DND-41 (cell line): ENCODE measurements at regions not wholly inside any gene's neighbourhood (a gene's known extent, or its start where the extent isn't known, plus 50 kb on each side); places are given as distances from the start of the nearest gene placed in this dataset.

Experiments
- ATAC-seq: fragments of 200-7000 bp; cut with Tn5 transposase; 3 replicates; pipeline ENCODE4 v1.9.1; 2021; ENCODE audit warnings: low read depth; ENCODE audit not compliant: insufficient read depth
- DNase-seq: peaks from one replicate; pipeline ENCODE4 v3.0.0-alpha.2; 2020
- H2AFZ ChIP-seq: 2 replicates; pipeline ENCODE4 v1.6.0; 2012; ENCODE audit warnings: low read depth, low read length
- H3K27ac ChIP-seq: 2 replicates; pipeline ENCODE4 v1.5.1; 2012; ENCODE audit warnings: low read length, inconsistent platforms
- H3K27me3 ChIP-seq: fragments of 200-600 bp; sonication (generic); 2 replicates; pipeline ENCODE4 v1.6.0; 2012; ENCODE audit warnings: low read length, mild to moderate bottlenecking, inconsistent platforms; ENCODE audit not compliant: insufficient read depth, poor library complexity
- H3K36me3 ChIP-seq: 2 replicates; pipeline ENCODE4 v1.5.1; 2012; ENCODE audit warnings: low read length, inconsistent platforms; ENCODE audit not compliant: insufficient read depth
- H3K4me1 ChIP-seq: 2 replicates; pipeline ENCODE4 v1.5.1; 2012; ENCODE audit warnings: mild to moderate bottlenecking, low read length; ENCODE audit not compliant: insufficient read depth
- H3K4me2 ChIP-seq: 2 replicates; pipeline ENCODE4 v1.6.0; 2012; ENCODE audit warnings: mild to moderate bottlenecking, moderate library complexity, low read length, inconsistent platforms; ENCODE audit not compliant: insufficient read depth
- H3K4me3 ChIP-seq, 2 experiments: fragments of 200-600 bp in 1 of 2; shearing (Covaris generic) in 1 of 2; 2 replicates each; pipeline ENCODE4 v1.5.1; 2012 to 2016; ENCODE audit warnings: inconsistent platforms in 2 of 2, low read length in 2 of 2, mild to moderate bottlenecking in 2 of 2, low read depth in 1 of 2, moderate library complexity in 1 of 2
- H3K79me2 ChIP-seq: 2 replicates; pipeline ENCODE4 v1.6.0; 2012; ENCODE audit warnings: low read length, inconsistent platforms; ENCODE audit not compliant: insufficient read depth
- H3K9ac ChIP-seq: 2 replicates; pipeline ENCODE4 v1.6.0; 2012; ENCODE audit warnings: low read depth, mild to moderate bottlenecking, inconsistent platforms, low read length, moderate library complexity
- H3K9me3 ChIP-seq: 2 replicates; pipeline ENCODE4 v1.5.1; 2012; ENCODE audit warnings: low read length, moderate library complexity, mild to moderate bottlenecking, inconsistent platforms; ENCODE audit not compliant: insufficient read depth, severe bottlenecking
- H4K20me1 ChIP-seq: 2 replicates; pipeline ENCODE4 v1.6.0; 2012; ENCODE audit warnings: low read length; ENCODE audit not compliant: insufficient read depth
- EZH2 ChIP-seq: IDR thresholded peaks from 3 replicates; pipeline ENCODE4 v1.6.1; 2012; ENCODE audit warnings: borderline replicate concordance, low read depth, mild to moderate bottlenecking, moderate library complexity, low read length, inconsistent platforms; ENCODE audit not compliant: severe bottlenecking
- TF ChIP-seq, protein P1 (sequence below): IDR thresholded peaks from 2 replicates; pipeline ENCODE4 v1.5.1; 2012; ENCODE audit warnings: borderline replicate concordance, low read length, moderate library complexity, mild to moderate bottlenecking; ENCODE audit not compliant: poor library complexity, severe bottlenecking; ENCODE audit errors: extremely low read depth

GRCh38 chr12:92332552-92332951, 186.9 kb upstream of the BTG1 start:
- H3K4me2 ChIP-seq = no peak overlapping the region
- peaks cover 28% of the 10 kb centered on the region for H3K4me1 ChIP-seq
- H3K9ac ChIP-seq = no peak overlapping the region
- ATAC-seq = peak; percentile 80
- 0 out of 2 replicates have a peak overlapping the region, but pooled peaks have one; percentile 1 for H2AFZ ChIP-seq
- H3K27ac ChIP-seq = peak overlapping the region; percentile 60
- H3K36me3 ChIP-seq = no peaks in the 10 kb centered on the region
- H3K27me3 ChIP-seq = no peaks in the 10 kb centered on the region
- no peaks in the 10 kb centered on the region for H4K20me1 ChIP-seq
- H3K4me3 ChIP-seq = no peak overlapping the region
- TF ChIP-seq EZH2 = no peak
- TF ChIP-seq, protein P1, sequence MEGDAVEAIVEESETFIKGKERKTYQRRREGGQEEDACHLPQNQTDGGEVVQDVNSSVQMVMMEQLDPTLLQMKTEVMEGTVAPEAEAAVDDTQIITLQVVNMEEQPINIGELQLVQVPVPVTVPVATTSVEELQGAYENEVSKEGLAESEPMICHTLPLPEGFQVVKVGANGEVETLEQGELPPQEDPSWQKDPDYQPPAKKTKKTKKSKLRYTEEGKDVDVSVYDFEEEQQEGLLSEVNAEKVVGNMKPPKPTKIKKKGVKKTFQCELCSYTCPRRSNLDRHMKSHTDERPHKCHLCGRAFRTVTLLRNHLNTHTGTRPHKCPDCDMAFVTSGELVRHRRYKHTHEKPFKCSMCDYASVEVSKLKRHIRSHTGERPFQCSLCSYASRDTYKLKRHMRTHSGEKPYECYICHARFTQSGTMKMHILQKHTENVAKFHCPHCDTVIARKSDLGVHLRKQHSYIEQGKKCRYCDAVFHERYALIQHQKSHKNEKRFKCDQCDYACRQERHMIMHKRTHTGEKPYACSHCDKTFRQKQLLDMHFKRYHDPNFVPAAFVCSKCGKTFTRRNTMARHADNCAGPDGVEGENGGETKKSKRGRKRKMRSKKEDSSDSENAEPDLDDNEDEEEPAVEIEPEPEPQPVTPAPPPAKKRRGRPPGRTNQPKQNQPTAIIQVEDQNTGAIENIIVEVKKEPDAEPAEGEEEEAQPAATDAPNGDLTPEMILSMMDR = no peak
- no peaks in the 10 kb centered on the region for H3K9me3 ChIP-seq
- DNase-seq = peak; percentile 16
- no peaks in the 10 kb centered on the region for H3K79me2 ChIP-seq

- no peak for ATAC-seq
- TF ChIP-seq, protein P1 = no peak
- TF ChIP-seq EZH2 = no peak
- H3K9me3 ChIP-seq = no peaks in the 10 kb centered on the region
- no peak overlapping the region for H3K27ac ChIP-seq
- no peaks in the 10 kb centered on the region for H3K79me2 ChIP-seq
- H4K20me1 ChIP-seq = no peaks in the 10 kb centered on the region
- DNase-seq = no peak
- H3K4me1 ChIP-seq = peaks cover 39% of the 10 kb centered on the region
- no peak overlapping the region for H2AFZ ChIP-seq
- no peak overlapping the region for H3K4me3 ChIP-seq
- H3K36me3 ChIP-seq = no peaks in the 10 kb centered on the region
- H3K9ac ChIP-seq = no peak overlapping the region
- no peaks in the 10 kb centered on the region for H3K27me3 ChIP-seq
- no peak overlapping the region for H3K4me2 ChIP-seq
Measured at GRCh38 chr12:92331383-92331782, 185.7 kb upstream of the BTG1 start.

- TF ChIP-seq, protein P1 = no peak
- TF ChIP-seq EZH2 = no peak
- peaks cover 46% of the 10 kb centered on the region for H3K4me1 ChIP-seq
- H3K27ac ChIP-seq = no peak overlapping the region
- no peaks in the 10 kb centered on the region for H3K36me3 ChIP-seq
- H2AFZ ChIP-seq = no peak overlapping the region
- H3K79me2 ChIP-seq = no peaks in the 10 kb centered on the region
- ATAC-seq (no peak), DNase-seq (no peak)
- no peaks in the 10 kb centered on the region for H4K20me1 ChIP-seq
- no peak overlapping the region for H3K9ac ChIP-seq
- H3K4me2 ChIP-seq = no peak overlapping the region
- no peaks in the 10 kb centered on the region for H3K27me3 ChIP-seq
- H3K9me3 ChIP-seq = no peaks in the 10 kb centered on the region
- H3K4me3 ChIP-seq = no peak overlapping the region
Measured at GRCh38 chr12:92330654-92331053, 185.0 kb upstream of the BTG1 start.

- TF ChIP-seq EZH2 = no peak
- TF ChIP-seq, protein P1 = no peak
- Histone ChIP-seq H3K4me1 (peaks cover 39% of the 10 kb centered on the region), H3K27ac (peak overlapping the region; percentile 77; the same call in 1 of the 2 replicates), H3K9ac (no peak overlapping the region), H4K20me1 (no peaks in the 10 kb centered on the region), H3K9me3 (no peaks in the 10 kb centered on the region), H3K27me3 (no peaks in the 10 kb centered on the region), H2AFZ (no peak overlapping the region), H3K36me3 (no peaks in the 10 kb centered on the region), H3K4me2 (no peak overlapping the region), H3K4me3 (no peak overlapping the region), H3K79me2 (no peaks in the 10 kb centered on the region)
- DNase-seq (no peak), ATAC-seq (no peak)
Measured at GRCh38 chr12:92326877-92327276, 181.2 kb upstream of the BTG1 start.
